Activated CD4-positive, alpha-beta T cell treated with anti-CD3 and anti-CD28 coated beads, Interleukin-2, Interleukin-4, amounts not matched to agents 100 ng/mL and 50 ng/mL, durations not matched to agents 16 hours and 8 hours (primary cell): ENCODE measurements at regions not wholly inside any gene's neighbourhood (a gene's known extent, or its start where the extent isn't known, plus 50 kb on each side); places are given as distances from the start of the nearest gene placed in this dataset.
"Not testable (repeated sequence)": the region's sequence is repeated elsewhere in the genome, so short reads cannot be mapped to it uniquely, and the experiment has no call there.

Source experiments
- DNase-seq: peaks from one replicate; pipeline ENCODE4 v3.0.0-alpha.2; 2020; ENCODE audit warnings: low spot score

DNA sequence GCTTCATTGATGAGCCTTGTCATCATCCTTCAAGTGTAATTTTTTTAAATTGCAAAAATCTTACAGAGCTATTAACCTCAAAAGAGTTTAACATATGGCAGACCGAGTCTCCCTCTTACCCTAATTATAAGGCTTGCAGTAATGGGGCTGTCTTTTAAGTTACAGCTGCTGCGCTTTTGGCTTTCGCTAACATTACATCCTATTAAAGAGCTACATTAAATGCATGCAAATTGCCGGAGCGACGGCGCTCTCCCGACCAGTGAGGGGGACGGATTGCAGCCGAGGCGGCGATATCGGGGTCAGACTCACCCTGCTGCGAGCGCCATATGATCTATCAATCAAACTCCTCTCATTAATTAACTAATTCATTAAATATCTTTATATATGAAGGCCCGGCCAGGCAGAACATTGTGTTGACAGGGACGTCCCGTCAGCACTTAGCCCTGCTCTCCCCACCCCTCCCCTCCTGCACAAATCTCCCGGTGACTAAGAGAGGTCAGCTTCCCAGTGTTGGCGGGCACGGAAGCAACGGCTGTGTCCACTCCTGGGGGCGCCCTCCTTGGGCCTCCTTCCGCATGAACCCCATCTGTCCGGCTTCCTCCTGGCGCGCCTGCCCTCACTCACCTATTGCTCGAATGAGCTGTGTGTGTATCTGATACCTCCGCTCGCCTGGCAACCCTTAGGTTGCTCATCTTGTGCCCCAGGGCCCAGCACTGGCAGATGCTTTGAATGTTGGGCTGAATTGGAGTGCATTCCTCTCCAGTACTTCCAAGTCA is 156.0 kb upstream of the CADM1 start:
- DNase-seq, result no peak

- no peak for DNase-seq
Observed at GRCh38 chr11:115659061-115659963, 155.1 kb upstream of the CADM1 start.

GRCh38 chr11:115657586-115657985 is 153.4 kb upstream of the CADM1 start:
- no peak for DNase-seq

GRCh38 chr11:115656669-115657068 is 152.5 kb upstream of the CADM1 start:
- DNase-seq, result no peak

- no peak for DNase-seq
Observed at GRCh38 chr11:115656041-115656440, 151.8 kb upstream of the CADM1 start.

GRCh38 chr11:115654792-115655191 is 150.6 kb upstream of the CADM1 start:
- DNase-seq, result no peak

DNA sequence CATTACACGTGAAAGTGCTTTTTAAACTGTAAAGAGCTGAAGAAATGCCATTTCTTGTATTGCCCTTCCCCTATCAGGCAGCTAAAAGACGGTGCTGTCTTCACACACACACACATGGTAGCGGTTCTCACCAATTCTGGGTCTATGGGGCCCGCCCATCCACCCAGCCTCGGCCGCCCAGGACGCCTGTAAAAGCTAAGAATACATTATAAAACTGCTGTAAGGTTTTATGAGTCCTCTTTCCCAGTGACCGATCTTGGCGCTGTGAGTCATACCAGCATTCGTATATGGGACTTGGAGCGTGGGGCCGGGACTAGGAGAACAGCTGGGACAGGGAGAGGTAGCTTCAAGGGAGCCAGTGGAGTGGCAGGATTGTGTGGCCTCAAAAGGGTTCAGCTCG is 149.7 kb upstream of the CADM1 start:
- DNase-seq, result no peak

DNA sequence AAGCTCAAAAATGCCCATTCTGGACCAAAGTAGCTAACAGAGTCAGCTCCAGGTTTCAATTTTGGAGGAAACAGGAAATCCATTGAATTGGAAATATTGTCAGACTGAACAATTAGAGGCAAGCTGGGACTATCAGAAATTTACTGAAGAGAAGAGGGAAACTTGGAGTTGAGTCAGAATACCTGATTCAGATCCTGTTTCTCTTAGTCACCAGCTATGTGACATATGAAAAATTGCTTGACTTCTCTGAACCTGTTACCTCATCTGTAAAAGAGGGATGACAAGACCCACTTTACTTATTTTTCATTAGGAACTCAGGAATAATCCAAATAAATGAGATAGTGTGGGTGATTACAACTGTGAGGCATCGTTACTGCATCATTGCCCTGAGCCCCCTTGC is 148.9 kb upstream of the CADM1 start:
- DNase-seq, result no peak

GRCh38 chr11:115652496-115652895 is 148.3 kb upstream of the CADM1 start:
- DNase-seq, result no peak

- DNase-seq, result no peak
Observed at GRCh38 chr11:115652094-115652493, 147.9 kb upstream of the CADM1 start.

- no peak for DNase-seq
Observed at GRCh38 chr11:115649461-115649860, 145.2 kb upstream of the CADM1 start.

DNA sequence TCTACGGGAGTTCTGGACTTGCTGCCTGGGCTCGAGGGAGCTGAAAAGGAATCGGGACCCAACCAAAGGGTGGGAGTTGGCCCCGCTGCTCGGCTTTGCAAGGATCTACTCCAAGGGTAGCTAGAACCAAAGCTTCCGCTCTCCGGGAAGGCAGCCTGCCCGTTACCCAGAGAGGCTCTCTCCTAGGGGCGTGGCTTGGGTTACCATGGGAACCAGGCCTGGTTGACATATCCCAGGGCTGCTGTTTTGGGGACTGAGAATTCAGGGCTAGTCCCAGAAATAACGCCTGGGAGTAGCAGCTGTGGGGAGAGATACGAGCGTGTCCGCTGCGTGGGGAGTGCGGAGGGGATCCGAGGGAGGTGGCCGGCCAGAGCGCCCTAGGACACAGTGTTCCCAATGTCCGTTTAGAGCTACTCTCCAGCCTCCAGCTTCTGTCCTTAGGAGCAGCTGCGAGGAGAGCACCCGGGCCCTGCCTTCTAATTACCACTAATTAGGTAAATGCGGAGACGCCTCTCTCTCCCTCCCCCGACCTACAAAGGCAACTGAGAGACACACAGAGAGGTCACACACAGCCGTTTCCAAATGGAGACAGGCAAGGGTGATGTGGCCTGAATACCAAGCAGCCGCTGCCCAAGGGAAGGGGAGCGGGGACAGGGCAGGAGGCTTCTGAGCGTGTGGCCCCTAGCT is 141.6 kb upstream of the CADM1 start:
- DNase-seq, result no peak

DNA sequence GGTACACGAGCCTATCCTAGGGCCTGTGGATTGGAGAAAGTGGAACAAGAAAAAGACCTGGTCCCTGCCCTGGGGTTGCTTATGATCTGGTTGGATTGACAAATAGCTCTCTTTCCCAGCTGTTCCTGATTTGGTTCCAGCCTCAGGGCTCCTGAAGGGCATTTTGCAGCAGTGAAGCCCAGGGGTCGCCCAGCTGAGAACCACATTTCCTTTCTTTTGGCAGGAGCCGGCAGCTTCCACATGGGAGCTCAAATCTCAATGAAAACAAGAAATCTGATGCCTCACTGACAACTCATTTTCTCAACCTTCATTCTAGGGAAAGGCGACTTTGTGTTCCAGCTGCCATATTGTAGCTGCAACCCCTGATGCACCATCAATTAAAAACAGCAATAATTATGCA is 140.6 kb upstream of the CADM1 start:
- no peak for DNase-seq

- DNase-seq, result no peak
Observed at GRCh38 chr11:115643549-115644270, 139.5 kb upstream of the CADM1 start.

- DNase-seq, result no peak
Observed at GRCh38 chr11:115642660-115643059, 138.4 kb upstream of the CADM1 start.

DNA sequence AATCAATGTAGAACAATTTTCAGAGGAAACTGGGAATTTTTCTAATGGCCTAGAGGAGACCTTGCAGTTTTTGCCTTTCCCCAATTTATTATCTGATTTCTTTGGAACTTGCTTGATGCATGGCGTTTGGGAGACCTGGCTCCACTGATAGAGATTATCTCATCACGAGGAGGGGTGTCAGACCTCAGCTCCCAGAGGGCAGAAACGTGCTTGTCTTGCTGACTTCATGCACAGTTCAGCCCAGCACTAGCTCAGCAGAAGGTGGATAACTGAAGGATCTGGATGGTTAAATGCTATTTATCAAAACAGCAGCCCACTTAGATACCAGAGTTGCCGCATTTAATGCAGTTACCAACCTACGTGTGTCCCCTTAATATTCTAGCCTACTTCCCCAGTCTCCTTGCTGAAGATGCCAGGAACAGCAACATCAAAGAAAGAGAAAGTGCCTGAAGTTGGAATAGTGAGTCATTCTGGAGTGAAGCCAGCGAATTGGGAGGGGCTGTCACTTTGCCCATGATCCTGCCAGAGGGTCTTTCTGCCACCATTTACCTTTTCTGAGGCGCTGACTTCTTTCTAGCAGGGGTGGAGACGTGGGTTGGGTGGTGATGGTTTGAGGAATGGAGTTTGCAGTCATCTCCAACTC is 133.5 kb upstream of the CADM1 start:
- no peak for DNase-seq

- no peak for DNase-seq
Observed at GRCh38 chr11:115636753-115637527, 132.7 kb upstream of the CADM1 start.

DNA sequence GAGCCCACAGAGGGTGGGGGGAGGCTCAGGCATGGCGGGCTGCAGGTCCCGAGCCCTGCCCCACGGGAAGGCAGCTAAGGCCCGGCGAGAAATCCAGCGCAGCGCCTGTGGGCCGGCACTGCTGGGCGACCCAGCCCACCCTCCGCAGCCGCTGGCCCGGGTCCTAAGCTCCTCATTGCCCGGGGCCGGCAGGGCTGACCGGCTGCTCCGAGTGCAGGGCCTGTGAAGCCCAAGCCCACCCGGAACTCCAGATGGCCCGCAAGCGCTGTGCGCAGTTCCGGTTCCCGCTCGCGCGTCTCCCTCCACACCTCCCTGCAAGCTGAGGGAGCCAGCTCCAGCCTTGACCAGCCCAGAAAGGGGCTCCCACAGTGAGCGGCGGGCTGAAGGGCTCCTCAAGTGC is 129.8 kb upstream of the CADM1 start:
- DNase-seq, result not testable (repeated sequence)

DNA sequence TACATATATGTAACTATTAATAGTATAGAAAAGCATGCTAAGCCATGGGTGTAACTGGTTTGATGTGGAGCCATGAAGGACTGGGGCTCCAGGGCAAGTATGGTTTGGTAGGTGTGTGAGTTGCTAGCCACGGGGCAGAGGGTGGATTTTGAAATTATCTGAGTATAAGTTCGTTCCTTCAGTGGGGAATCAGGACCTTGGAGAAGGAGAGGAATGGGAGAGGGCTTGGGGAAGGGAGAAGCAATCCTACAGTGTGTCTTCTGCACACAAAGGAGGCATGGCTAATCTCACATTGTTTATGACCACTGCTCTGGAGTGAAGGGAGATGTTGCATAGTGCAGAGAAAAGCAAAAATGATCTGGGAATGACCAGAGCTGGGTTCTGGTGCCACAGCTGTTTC is 127.8 kb upstream of the CADM1 start:
- no peak for DNase-seq

GRCh38 chr11:115631609-115632008 is 127.4 kb upstream of the CADM1 start:
- no peak for DNase-seq

GRCh38 chr11:115630214-115630613 is 126.0 kb upstream of the CADM1 start:
- DNase-seq, result no peak
